ENCODE measurements at regions not wholly inside any gene's neighbourhood (a gene's known extent, or its start where the extent isn't known, plus 50 kb on each side); places are given as distances from the start of the nearest gene placed in this dataset.

- H3K9me3 ChIP-seq (ENCODE audit: control insufficient read depth, low read length), result no peaks in the 10 kb centered on the region
- no peak overlapping the region for H3K27ac ChIP-seq (ENCODE audit: low read depth, low read length, severe bottlenecking)
- H3K36me3 ChIP-seq (ENCODE audit: control insufficient read depth, insufficient read depth, low read length), result no peaks in the 10 kb centered on the region
- WGBS, 2 experiments (ENCODE audit: insufficient coverage in 2 of 2), result 90 to 92% methylated on average over 1 to 2 of the region's 3 CpGs
- H3K4me3 ChIP-seq (ENCODE audit: extremely low read depth, insufficient read depth, low read length, poor library complexity, severe bottlenecking), result no peak overlapping the region
- no peaks in the 10 kb centered on the region for H3K4me1 ChIP-seq (ENCODE audit: control insufficient read depth, insufficient read depth, low read length, poor library complexity, severe bottlenecking)
These were observed 1157.4 kb upstream of the CDH18 start for GRCh38 chr5:21145376-21145775.

GRCh38 chr5:21143686-21144085 lies 1155.7 kb upstream of the CDH18 start:
- Histone ChIP-seq H3K4me1 (ENCODE audit: control insufficient read depth, insufficient read depth, low read length, poor library complexity, severe bottlenecking) (no peaks in the 10 kb centered on the region), H3K36me3 (ENCODE audit: control insufficient read depth, insufficient read depth, low read length) (no peaks in the 10 kb centered on the region), H3K4me3 (ENCODE audit: extremely low read depth, insufficient read depth, low read length, poor library complexity, severe bottlenecking) (no peak overlapping the region), H3K27ac (ENCODE audit: low read depth, low read length, severe bottlenecking) (no peak overlapping the region), H3K9me3 (ENCODE audit: control insufficient read depth, low read length) (no peaks in the 10 kb centered on the region)
- WGBS, 2 experiments (ENCODE audit: insufficient coverage in 2 of 2), result 100% methylated on average over 1 of the region's 4 CpGs; no CpG with 5 or more reads in 1 of the 2 experiments

GRCh38 chr5:21142791-21143190 lies 1154.8 kb upstream of the CDH18 start:
- Histone ChIP-seq H3K9me3 (ENCODE audit: control insufficient read depth, low read length) (no peaks in the 10 kb centered on the region), H3K27ac (ENCODE audit: low read depth, low read length, severe bottlenecking) (no peak overlapping the region), H3K36me3 (ENCODE audit: control insufficient read depth, insufficient read depth, low read length) (no peaks in the 10 kb centered on the region), H3K4me3 (ENCODE audit: extremely low read depth, insufficient read depth, low read length, poor library complexity, severe bottlenecking) (no peak overlapping the region), H3K4me1 (ENCODE audit: control insufficient read depth, insufficient read depth, low read length, poor library complexity, severe bottlenecking) (no peaks in the 10 kb centered on the region)
- 93% methylated on average over 6 to 7 of the region's 9 CpGs for WGBS, 2 experiments (ENCODE audit: insufficient coverage in 2 of 2)

GRCh38 chr5:21140987-21141386 lies 1153.0 kb upstream of the CDH18 start:
- H3K9me3 ChIP-seq (ENCODE audit: control insufficient read depth, low read length), result no peaks in the 10 kb centered on the region
- H3K4me3 ChIP-seq (ENCODE audit: extremely low read depth, insufficient read depth, low read length, poor library complexity, severe bottlenecking), result no peak overlapping the region
- WGBS, 2 experiments (ENCODE audit: insufficient coverage in 2 of 2), result no CpG with 5 or more reads among the region's 13 CpGs
- H3K27ac ChIP-seq (ENCODE audit: low read depth, low read length, severe bottlenecking), result no peak overlapping the region
- H3K4me1 ChIP-seq (ENCODE audit: control insufficient read depth, insufficient read depth, low read length, poor library complexity, severe bottlenecking), result no peaks in the 10 kb centered on the region
- H3K36me3 ChIP-seq (ENCODE audit: control insufficient read depth, insufficient read depth, low read length), result no peaks in the 10 kb centered on the region

GRCh38 chr5:21126236-21126635 lies 1138.2 kb upstream of the CDH18 start:
- Histone ChIP-seq H3K9me3 (ENCODE audit: control insufficient read depth, low read length) (no peaks in the 10 kb centered on the region), H3K4me1 (ENCODE audit: control insufficient read depth, insufficient read depth, low read length, poor library complexity, severe bottlenecking) (no peaks in the 10 kb centered on the region), H3K36me3 (ENCODE audit: control insufficient read depth, insufficient read depth, low read length) (no peaks in the 10 kb centered on the region), H3K4me3 (ENCODE audit: extremely low read depth, insufficient read depth, low read length, poor library complexity, severe bottlenecking) (no peak overlapping the region), H3K27ac (ENCODE audit: low read depth, low read length, severe bottlenecking) (no peak overlapping the region)

- Histone ChIP-seq H3K36me3 (ENCODE audit: control insufficient read depth, insufficient read depth, low read length) (no peaks in the 10 kb centered on the region), H3K4me3 (ENCODE audit: extremely low read depth, insufficient read depth, low read length, poor library complexity, severe bottlenecking) (no peak overlapping the region), H3K27ac (ENCODE audit: low read depth, low read length, severe bottlenecking) (no peak overlapping the region), H3K4me1 (ENCODE audit: control insufficient read depth, insufficient read depth, low read length, poor library complexity, severe bottlenecking) (no peaks in the 10 kb centered on the region), H3K9me3 (ENCODE audit: control insufficient read depth, low read length) (no peaks in the 10 kb centered on the region)
- WGBS, 2 experiments (ENCODE audit: insufficient coverage in 2 of 2), result 50% methylated on average over 1 of the region's 3 CpGs; no CpG with 5 or more reads in 1 of the 2 experiments
These were observed 1137.4 kb upstream of the CDH18 start for GRCh38 chr5:21125238-21125983.

GRCh38 chr5:21121213-21121612 lies 1133.2 kb upstream of the CDH18 start:
- Histone ChIP-seq H3K27ac (ENCODE audit: low read depth, low read length, severe bottlenecking) (no peak overlapping the region), H3K4me1 (ENCODE audit: control insufficient read depth, insufficient read depth, low read length, poor library complexity, severe bottlenecking) (no peaks in the 10 kb centered on the region), H3K36me3 (ENCODE audit: control insufficient read depth, insufficient read depth, low read length) (no peaks in the 10 kb centered on the region), H3K4me3 (ENCODE audit: extremely low read depth, insufficient read depth, low read length, poor library complexity, severe bottlenecking) (no peak overlapping the region), H3K9me3 (ENCODE audit: control insufficient read depth, low read length) (no peaks in the 10 kb centered on the region)
- WGBS, 2 experiments (ENCODE audit: insufficient coverage in 2 of 2), result no CpG with 5 or more reads among the region's 1 CpG

GRCh38 chr5:21097661-21098060 lies 1109.7 kb upstream of the CDH18 start:
- no peaks in the 10 kb centered on the region for H3K4me1 ChIP-seq (ENCODE audit: control insufficient read depth, insufficient read depth, low read length, poor library complexity, severe bottlenecking)
- 73 to 100% methylated on average over 1 of the region's 1 CpG for WGBS, 2 experiments (ENCODE audit: insufficient coverage in 2 of 2)
- no peak overlapping the region for H3K27ac ChIP-seq (ENCODE audit: low read depth, low read length, severe bottlenecking)
- H3K9me3 ChIP-seq (ENCODE audit: control insufficient read depth, low read length), result no peaks in the 10 kb centered on the region
- no peaks in the 10 kb centered on the region for H3K36me3 ChIP-seq (ENCODE audit: control insufficient read depth, insufficient read depth, low read length)
- no peak overlapping the region for H3K4me3 ChIP-seq (ENCODE audit: extremely low read depth, insufficient read depth, low read length, poor library complexity, severe bottlenecking)

GRCh38 chr5:21094619-21095018 lies 1106.6 kb upstream of the CDH18 start:
- Histone ChIP-seq H3K4me1 (ENCODE audit: control insufficient read depth, insufficient read depth, low read length, poor library complexity, severe bottlenecking) (no peaks in the 10 kb centered on the region), H3K27ac (ENCODE audit: low read depth, low read length, severe bottlenecking) (no peak overlapping the region), H3K9me3 (ENCODE audit: control insufficient read depth, low read length) (no peaks in the 10 kb centered on the region), H3K36me3 (ENCODE audit: control insufficient read depth, insufficient read depth, low read length) (no peaks in the 10 kb centered on the region), H3K4me3 (ENCODE audit: extremely low read depth, insufficient read depth, low read length, poor library complexity, severe bottlenecking) (no peak overlapping the region)
- no CpG with 5 or more reads among the region's 2 CpGs for WGBS, 2 experiments (ENCODE audit: insufficient coverage in 2 of 2)

GRCh38 chr5:21087766-21088165 lies 1099.8 kb upstream of the CDH18 start:
- Histone ChIP-seq H3K4me3 (ENCODE audit: extremely low read depth, insufficient read depth, low read length, poor library complexity, severe bottlenecking) (no peak overlapping the region), H3K9me3 (ENCODE audit: control insufficient read depth, low read length) (no peaks in the 10 kb centered on the region), H3K36me3 (ENCODE audit: control insufficient read depth, insufficient read depth, low read length) (no peaks in the 10 kb centered on the region), H3K4me1 (ENCODE audit: control insufficient read depth, insufficient read depth, low read length, poor library complexity, severe bottlenecking) (no peaks in the 10 kb centered on the region), H3K27ac (ENCODE audit: low read depth, low read length, severe bottlenecking) (no peak overlapping the region)
- WGBS, 2 experiments (ENCODE audit: insufficient coverage in 2 of 2), result no CpG with 5 or more reads among the region's 1 CpG

GRCh38 chr5:21085791-21086190 lies 1097.8 kb upstream of the CDH18 start:
- no peaks in the 10 kb centered on the region for H3K4me1 ChIP-seq (ENCODE audit: control insufficient read depth, insufficient read depth, low read length, poor library complexity, severe bottlenecking)
- no CpG with 5 or more reads among the region's 2 CpGs for WGBS, 2 experiments (ENCODE audit: insufficient coverage in 2 of 2)
- no peak overlapping the region for H3K27ac ChIP-seq (ENCODE audit: low read depth, low read length, severe bottlenecking)
- no peaks in the 10 kb centered on the region for H3K9me3 ChIP-seq (ENCODE audit: control insufficient read depth, low read length)
- H3K36me3 ChIP-seq (ENCODE audit: control insufficient read depth, insufficient read depth, low read length), result no peaks in the 10 kb centered on the region
- H3K4me3 ChIP-seq (ENCODE audit: extremely low read depth, insufficient read depth, low read length, poor library complexity, severe bottlenecking), result no peak overlapping the region
